ENCODE measurements at regions not wholly inside any gene's neighbourhood (a gene's known extent, or its start where the extent isn't known, plus 50 kb on each side); places are given as distances from the start of the nearest gene placed in this dataset.

GRCh38 chr2:220310451-220310861, 683.0 kb downstream of the SLC4A3 start:
- no peaks in the 10 kb centered on the region for H3K4me1 Mint-ChIP-seq (ENCODE audit: low read depth)
- no peaks in the 10 kb centered on the region for H3K36me3 Mint-ChIP-seq (ENCODE audit: low read depth)
- H3K4me3 Mint-ChIP-seq: no peak overlapping the region
- H3K27ac Mint-ChIP-seq: no peak overlapping the region
- H3K27me3 Mint-ChIP-seq (ENCODE audit: low read depth): no peaks in the 10 kb centered on the region
- no peak for DNase-seq (ENCODE audit: low spot score)
- no peaks in the 10 kb centered on the region for H3K9me3 Mint-ChIP-seq

GRCh38 chr2:220315098-220315823, 687.8 kb downstream of the SLC4A3 start:
- H3K4me1 Mint-ChIP-seq (ENCODE audit: low read depth): no peaks in the 10 kb centered on the region
- no peak for DNase-seq (ENCODE audit: low spot score)
- no peaks in the 10 kb centered on the region for H3K27me3 Mint-ChIP-seq (ENCODE audit: low read depth)
- H3K27ac Mint-ChIP-seq: no peak overlapping the region
- no peaks in the 10 kb centered on the region for H3K9me3 Mint-ChIP-seq
- no peak overlapping the region for H3K4me3 Mint-ChIP-seq
- H3K36me3 Mint-ChIP-seq (ENCODE audit: low read depth): no peaks in the 10 kb centered on the region

- Mint-ChIP-seq H3K27me3 (ENCODE audit: low read depth) (no peaks in the 10 kb centered on the region), H3K27ac (no peak overlapping the region), H3K4me1 (ENCODE audit: low read depth) (no peaks in the 10 kb centered on the region), H3K36me3 (ENCODE audit: low read depth) (no peaks in the 10 kb centered on the region), H3K4me3 (no peak overlapping the region), H3K9me3 (no peaks in the 10 kb centered on the region)
- DNase-seq (ENCODE audit: low spot score): no peak
Observed at GRCh38 chr2:220318037-220318436, 690.6 kb downstream of the SLC4A3 start.

- Mint-ChIP-seq H3K27me3 (ENCODE audit: low read depth) (no peaks in the 10 kb centered on the region), H3K27ac (no peak overlapping the region), H3K9me3 (no peaks in the 10 kb centered on the region), H3K36me3 (ENCODE audit: low read depth) (no peaks in the 10 kb centered on the region), H3K4me1 (ENCODE audit: low read depth) (no peaks in the 10 kb centered on the region), H3K4me3 (no peak overlapping the region)
- no peak for DNase-seq (ENCODE audit: low spot score)
Observed at GRCh38 chr2:220318508-220318907, 691.1 kb downstream of the SLC4A3 start.

GRCh38 chr2:220320326-220320725, 692.9 kb downstream of the SLC4A3 start:
- H3K9me3 Mint-ChIP-seq: no peaks in the 10 kb centered on the region
- H3K4me3 Mint-ChIP-seq: no peak overlapping the region
- H3K27me3 Mint-ChIP-seq (ENCODE audit: low read depth): no peaks in the 10 kb centered on the region
- DNase-seq (ENCODE audit: low spot score): no peak
- no peaks in the 10 kb centered on the region for H3K36me3 Mint-ChIP-seq (ENCODE audit: low read depth)
- H3K4me1 Mint-ChIP-seq (ENCODE audit: low read depth): no peaks in the 10 kb centered on the region
- H3K27ac Mint-ChIP-seq: no peak overlapping the region

- Mint-ChIP-seq H3K4me3 (no peak overlapping the region), H3K4me1 (ENCODE audit: low read depth) (no peaks in the 10 kb centered on the region), H3K9me3 (peaks cover 3% of the 10 kb centered on the region), H3K27ac (no peak overlapping the region), H3K27me3 (ENCODE audit: low read depth) (no peaks in the 10 kb centered on the region), H3K36me3 (ENCODE audit: low read depth) (no peaks in the 10 kb centered on the region)
- DNase-seq (ENCODE audit: low spot score): no peak
Observed at GRCh38 chr2:220332886-220333285, 705.5 kb downstream of the SLC4A3 start.

GRCh38 chr2:220334210-220334609, 706.8 kb downstream of the SLC4A3 start:
- Mint-ChIP-seq H3K4me3 (no peak overlapping the region), H3K27me3 (ENCODE audit: low read depth) (no peaks in the 10 kb centered on the region), H3K36me3 (ENCODE audit: low read depth) (no peaks in the 10 kb centered on the region), H3K4me1 (ENCODE audit: low read depth) (no peaks in the 10 kb centered on the region), H3K9me3 (peaks cover 3% of the 10 kb centered on the region), H3K27ac (no peak overlapping the region)
- DNase-seq (ENCODE audit: low spot score): no peak

- no peak for DNase-seq (ENCODE audit: low spot score)
Observed at GRCh38 chr2:220334871-220335590, 707.6 kb downstream of the SLC4A3 start.

GRCh38 chr2:220335591-220335915, 708.1 kb downstream of the SLC4A3 start:
- Mint-ChIP-seq H3K36me3 (ENCODE audit: low read depth) (no peaks in the 10 kb centered on the region), H3K9me3 (no peaks in the 10 kb centered on the region), H3K27me3 (ENCODE audit: low read depth) (no peaks in the 10 kb centered on the region), H3K27ac (no peak overlapping the region), H3K4me3 (no peak overlapping the region), H3K4me1 (ENCODE audit: low read depth) (no peaks in the 10 kb centered on the region)
- DNase-seq (ENCODE audit: low spot score): no peak

More at GRCh38 chr2:220334871-220335590, 707.6 kb downstream of the SLC4A3 start:
- no peaks in the 10 kb centered on the region for H3K36me3 Mint-ChIP-seq (ENCODE audit: low read depth)
- H3K27ac Mint-ChIP-seq: no peak overlapping the region
- H3K27me3 Mint-ChIP-seq (ENCODE audit: low read depth): no peaks in the 10 kb centered on the region
- peaks cover 2% of the 10 kb centered on the region for H3K9me3 Mint-ChIP-seq
- H3K4me1 Mint-ChIP-seq (ENCODE audit: low read depth): no peaks in the 10 kb centered on the region
- no peak overlapping the region for H3K4me3 Mint-ChIP-seq

GRCh38 chr2:220336771-220337170, 709.3 kb downstream of the SLC4A3 start:
- Mint-ChIP-seq H3K27ac (no peak overlapping the region), H3K27me3 (ENCODE audit: low read depth) (no peaks in the 10 kb centered on the region), H3K4me1 (ENCODE audit: low read depth) (no peaks in the 10 kb centered on the region), H3K36me3 (ENCODE audit: low read depth) (no peaks in the 10 kb centered on the region), H3K4me3 (no peak overlapping the region), H3K9me3 (no peaks in the 10 kb centered on the region)
- no peak for DNase-seq (ENCODE audit: low spot score)

- Mint-ChIP-seq H3K27ac (no peak overlapping the region), H3K36me3 (ENCODE audit: low read depth) (no peaks in the 10 kb centered on the region), H3K4me1 (ENCODE audit: low read depth) (no peaks in the 10 kb centered on the region), H3K4me3 (no peak overlapping the region), H3K9me3 (no peaks in the 10 kb centered on the region), H3K27me3 (ENCODE audit: low read depth) (no peaks in the 10 kb centered on the region)
- DNase-seq (ENCODE audit: low spot score): no peak
Observed at GRCh38 chr2:220337611-220338440, 710.4 kb downstream of the SLC4A3 start.

- no peaks in the 10 kb centered on the region for H3K9me3 Mint-ChIP-seq
- no peaks in the 10 kb centered on the region for H3K27me3 Mint-ChIP-seq (ENCODE audit: low read depth)
- no peak for DNase-seq (ENCODE audit: low spot score)
- no peaks in the 10 kb centered on the region for H3K36me3 Mint-ChIP-seq (ENCODE audit: low read depth)
- H3K4me3 Mint-ChIP-seq: no peak overlapping the region
- no peaks in the 10 kb centered on the region for H3K4me1 Mint-ChIP-seq (ENCODE audit: low read depth)
- H3K27ac Mint-ChIP-seq: no peak overlapping the region
Observed at GRCh38 chr2:220341014-220341413, 713.6 kb downstream of the SLC4A3 start.

GRCh38 chr2:220346919-220347318, 719.5 kb downstream of the SLC4A3 start:
- no peak overlapping the region for H3K27ac Mint-ChIP-seq
- no peaks in the 10 kb centered on the region for H3K36me3 Mint-ChIP-seq (ENCODE audit: low read depth)
- DNase-seq (ENCODE audit: low spot score): no peak
- H3K9me3 Mint-ChIP-seq: no peaks in the 10 kb centered on the region
- no peaks in the 10 kb centered on the region for H3K27me3 Mint-ChIP-seq (ENCODE audit: low read depth)
- H3K4me1 Mint-ChIP-seq (ENCODE audit: low read depth): no peaks in the 10 kb centered on the region
- H3K4me3 Mint-ChIP-seq: no peak overlapping the region

GRCh38 chr2:220347626-220348025, 720.2 kb downstream of the SLC4A3 start:
- H3K9me3 Mint-ChIP-seq: no peaks in the 10 kb centered on the region
- no peak overlapping the region for H3K4me3 Mint-ChIP-seq
- no peaks in the 10 kb centered on the region for H3K27me3 Mint-ChIP-seq (ENCODE audit: low read depth)
- no peak for DNase-seq (ENCODE audit: low spot score)
- no peak overlapping the region for H3K27ac Mint-ChIP-seq
- no peaks in the 10 kb centered on the region for H3K4me1 Mint-ChIP-seq (ENCODE audit: low read depth)
- no peaks in the 10 kb centered on the region for H3K36me3 Mint-ChIP-seq (ENCODE audit: low read depth)

Measured in T-helper 2 cell treated with Interferon-gamma antibody and Interleukin-4, amounts not matched to agents 5 μg/mL and 100 μg/mL, for 36 hours (primary cell).